H1 (cell line): ENCODE measurements at regions not wholly inside any gene's neighbourhood (a gene's known extent, or its start where the extent isn't known, plus 50 kb on each side); places are given as distances from the start of the nearest gene placed in this dataset.

Experiments used
- ASH2L ChIP-seq: fragments of 200-600, 300-600 bp; sonication (generic); IDR thresholded peaks from one replicate; pipeline ENCODE4 v1.7.1; 2017; ENCODE audit warnings: low read length
- BACH1 ChIP-seq: IDR thresholded peaks from 2 replicates; pipeline ENCODE4 v1.6.1; 2012; ENCODE audit warnings: low read length, improper control_type of control experiment
- CHD2 ChIP-seq: IDR thresholded peaks from 2 replicates; pipeline ENCODE4 v1.6.1; 2012; ENCODE audit warnings: low read length, improper control_type of control experiment
- CTCF ChIP-seq, 3 experiments: IDR thresholded peaks; 1 replicate in 2 of 3; 2 replicates in 1 of 3; pipeline versions ENCODE4 v1.5.1 to v1.6.1; 2011; ENCODE audit warnings: low read length in 3 of 3, mild to moderate bottlenecking in 3 of 3, inconsistent platforms in 2 of 3, low read depth in 1 of 3, moderate library complexity in 1 of 3; ENCODE audit not compliant: insufficient read depth in 1 of 3; ENCODE audit errors: control extremely low read depth in 1 of 3
- EP300 ChIP-seq, 2 experiments: IDR thresholded peaks; 1 replicate in 1 of 2; 2 replicates in 1 of 2; pipeline ENCODE4 v1.6.1; 2011 to 2012; ENCODE audit warnings: low read depth in 2 of 2, low read length in 2 of 2, mild to moderate bottlenecking in 2 of 2, borderline replicate concordance in 1 of 2, inconsistent platforms in 1 of 2, moderate library complexity in 1 of 2
- EZH2 ChIP-seq: fragments of 200-600 bp; sonication (generic); IDR thresholded peaks from 2 replicates; pipeline ENCODE4 v1.7.1; 2012; ENCODE audit warnings: low read depth, mild to moderate bottlenecking, moderate library complexity, low read length, inconsistent platforms; ENCODE audit not compliant: severe bottlenecking
- PHF8 ChIP-seq: fragments of 200-600 bp; sonication (generic); conservative IDR thresholded peaks from 2 replicates; pipeline ENCODE4 v1.7.1; 2012; ENCODE audit warnings: low read depth, mild to moderate bottlenecking, inconsistent platforms, low read length, moderate library complexity
- POLR2A ChIP-seq, 2 experiments: IDR thresholded peaks; 1 replicate in 1 of 2; 2 replicates in 1 of 2; pipeline ENCODE4 v1.6.1; 2011; ENCODE audit warnings: low read depth in 2 of 2, low read length in 2 of 2, mild to moderate bottlenecking in 2 of 2; ENCODE audit errors: control extremely low read depth in 1 of 2
- RNF2 ChIP-seq: fragments of 200-900, 300-1000 bp; sonication (generic); IDR thresholded peaks from 2 replicates; pipeline ENCODE4 v1.7.1; 2016; ENCODE audit warnings: borderline replicate concordance, low read depth, mild to moderate bottlenecking, antibody characterized with exemption, low read length; ENCODE audit not compliant: poor library complexity, severe bottlenecking; ENCODE audit errors: missing control alignments
- TF ChIP-seq, protein P1 (sequence below): IDR thresholded peaks from 2 replicates; pipeline ENCODE4 v1.6.1; 2012; ENCODE audit warnings: inconsistent platforms
- TF ChIP-seq, protein P2 (sequence below): IDR thresholded peaks from 2 replicates; pipeline ENCODE4 v1.6.1; 2011; ENCODE audit warnings: low read depth, mild to moderate bottlenecking, low read length; ENCODE audit not compliant: insufficient read depth
- TF ChIP-seq, protein P3 (sequence below): IDR thresholded peaks from 2 replicates; pipeline ENCODE4 v1.6.1; 2011; ENCODE audit warnings: low read length, improper control_type of control experiment

GRCh38 chr9:118522093-118523028 is 818.2 kb downstream of the TLR4 start:
- TF ChIP-seq, protein P1, sequence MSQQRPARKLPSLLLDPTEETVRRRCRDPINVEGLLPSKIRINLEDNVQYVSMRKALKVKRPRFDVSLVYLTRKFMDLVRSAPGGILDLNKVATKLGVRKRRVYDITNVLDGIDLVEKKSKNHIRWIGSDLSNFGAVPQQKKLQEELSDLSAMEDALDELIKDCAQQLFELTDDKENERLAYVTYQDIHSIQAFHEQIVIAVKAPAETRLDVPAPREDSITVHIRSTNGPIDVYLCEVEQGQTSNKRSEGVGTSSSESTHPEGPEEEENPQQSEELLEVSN: no peak
- TF ChIP-seq CTCF (IDR thresholded peaks at IDR 0.05; ENCODE audit: control extremely low read depth in 1 of 3, insufficient read depth in 1 of 3, low read depth in 1 of 3, low read length in 3 of 3): peak; percentile 78 to 95 (median 88)
- no peak for TF ChIP-seq POLR2A (IDR thresholded peaks at IDR 0.05; ENCODE audit: control extremely low read depth in 1 of 2, low read depth in 2 of 2, low read length in 2 of 2)
- TF ChIP-seq, protein P2, sequence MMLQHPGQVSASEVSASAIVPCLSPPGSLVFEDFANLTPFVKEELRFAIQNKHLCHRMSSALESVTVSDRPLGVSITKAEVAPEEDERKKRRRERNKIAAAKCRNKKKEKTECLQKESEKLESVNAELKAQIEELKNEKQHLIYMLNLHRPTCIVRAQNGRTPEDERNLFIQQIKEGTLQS: no peak
- TF ChIP-seq RNF2: no peak
- TF ChIP-seq EZH2: no peak
- TF ChIP-seq ASH2L: peak; percentile 28
- TF ChIP-seq BACH1: no peak; the same call in 1 of the 2 replicates
- TF ChIP-seq, protein P3, sequence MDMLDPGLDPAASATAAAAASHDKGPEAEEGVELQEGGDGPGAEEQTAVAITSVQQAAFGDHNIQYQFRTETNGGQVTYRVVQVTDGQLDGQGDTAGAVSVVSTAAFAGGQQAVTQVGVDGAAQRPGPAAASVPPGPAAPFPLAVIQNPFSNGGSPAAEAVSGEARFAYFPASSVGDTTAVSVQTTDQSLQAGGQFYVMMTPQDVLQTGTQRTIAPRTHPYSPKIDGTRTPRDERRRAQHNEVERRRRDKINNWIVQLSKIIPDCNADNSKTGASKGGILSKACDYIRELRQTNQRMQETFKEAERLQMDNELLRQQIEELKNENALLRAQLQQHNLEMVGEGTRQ: no peak
- TF ChIP-seq CHD2: no peak
- TF ChIP-seq EP300 (IDR thresholded peaks at IDR 0.05; ENCODE audit: borderline replicate concordance in 1 of 2, low read depth in 2 of 2, low read length in 2 of 2): no peak
- TF ChIP-seq PHF8: no peak
